PC-3 (cell line): ENCODE measurements at regions not wholly inside any gene's neighbourhood (a gene's known extent, or its start where the extent isn't known, plus 50 kb on each side); places are given as distances from the start of the nearest gene placed in this dataset.

ENCODE experiments used
- EZH2 ChIP-seq: fragments of 300-600 bp; sonication (generic); IDR thresholded peaks from one replicate; pipeline ENCODE4 v1.6.1; 2017; ENCODE audit warnings: antibody characterized with exemption, mild to moderate bottlenecking, low read length; ENCODE audit not compliant: unreplicated experiment
- EZH2phosphoT487 ChIP-seq: fragments of 300-600 bp; sonication (generic); IDR thresholded peaks from 2 replicates; pipeline ENCODE4 v1.6.1; 2018; ENCODE audit warnings: mild to moderate bottlenecking, antibody characterized with exemption, low read length, borderline replicate concordance
- TF ChIP-seq, protein P1 (sequence below): fragments of 300-600 bp; sonication (generic); conservative IDR thresholded peaks from 2 replicates; pipeline ENCODE4 v1.5.1; 2017; ENCODE audit warnings: antibody characterized with exemption, low read depth, mild to moderate bottlenecking, low read length

- TF ChIP-seq, protein P1, sequence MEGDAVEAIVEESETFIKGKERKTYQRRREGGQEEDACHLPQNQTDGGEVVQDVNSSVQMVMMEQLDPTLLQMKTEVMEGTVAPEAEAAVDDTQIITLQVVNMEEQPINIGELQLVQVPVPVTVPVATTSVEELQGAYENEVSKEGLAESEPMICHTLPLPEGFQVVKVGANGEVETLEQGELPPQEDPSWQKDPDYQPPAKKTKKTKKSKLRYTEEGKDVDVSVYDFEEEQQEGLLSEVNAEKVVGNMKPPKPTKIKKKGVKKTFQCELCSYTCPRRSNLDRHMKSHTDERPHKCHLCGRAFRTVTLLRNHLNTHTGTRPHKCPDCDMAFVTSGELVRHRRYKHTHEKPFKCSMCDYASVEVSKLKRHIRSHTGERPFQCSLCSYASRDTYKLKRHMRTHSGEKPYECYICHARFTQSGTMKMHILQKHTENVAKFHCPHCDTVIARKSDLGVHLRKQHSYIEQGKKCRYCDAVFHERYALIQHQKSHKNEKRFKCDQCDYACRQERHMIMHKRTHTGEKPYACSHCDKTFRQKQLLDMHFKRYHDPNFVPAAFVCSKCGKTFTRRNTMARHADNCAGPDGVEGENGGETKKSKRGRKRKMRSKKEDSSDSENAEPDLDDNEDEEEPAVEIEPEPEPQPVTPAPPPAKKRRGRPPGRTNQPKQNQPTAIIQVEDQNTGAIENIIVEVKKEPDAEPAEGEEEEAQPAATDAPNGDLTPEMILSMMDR = no peak
- TF ChIP-seq EZH2 (no peak), EZH2phosphoT487 (no peak)
Observed at GRCh38 chr3:144455841-144456440, 484.3 kb downstream of the DIPK2A start.
